ENCODE measurements at regions not wholly inside any gene's neighbourhood (a gene's known extent, or its start where the extent isn't known, plus 50 kb on each side); places are given as distances from the start of the nearest gene placed in this dataset.
A peak's percentile ranks its signal among the peaks of the same experiment; 100 is the strongest.

GRCh38 chr18:8458546-8459215 is 150.6 kb upstream of the RAB12 start:
- DNase-seq (ENCODE audit: low spot score): no peak

- DNase-seq (ENCODE audit: low spot score): no peak
Measured at GRCh38 chr18:8460748-8461147, 148.5 kb upstream of the RAB12 start.

GRCh38 chr18:8461544-8461943 is 147.7 kb upstream of the RAB12 start:
- DNase-seq (ENCODE audit: low spot score): no peak

- no peak for DNase-seq (ENCODE audit: low spot score)
Measured at GRCh38 chr18:8462651-8463185, 146.5 kb upstream of the RAB12 start.

GRCh38 chr18:8463791-8464190 is 145.4 kb upstream of the RAB12 start:
- no peak for DNase-seq (ENCODE audit: low spot score)

- DNase-seq (ENCODE audit: low spot score): no peak
Measured at GRCh38 chr18:8468191-8468590, 141.0 kb upstream of the RAB12 start.

- DNase-seq (ENCODE audit: low spot score): no peak
Measured at GRCh38 chr18:8468921-8469335, 140.3 kb upstream of the RAB12 start.

GRCh38 chr18:8469544-8470130 is 139.6 kb upstream of the RAB12 start:
- no peak for DNase-seq (ENCODE audit: low spot score)

GRCh38 chr18:8471372-8471771 is 137.9 kb upstream of the RAB12 start:
- no peak for DNase-seq (ENCODE audit: low spot score)

GRCh38 chr18:8474661-8475060 is 134.6 kb upstream of the RAB12 start:
- DNase-seq (ENCODE audit: low spot score): no peak

GRCh38 chr18:8477615-8478014 is 131.6 kb upstream of the RAB12 start:
- no peak for DNase-seq (ENCODE audit: low spot score)

- DNase-seq (ENCODE audit: low spot score): peak; percentile 33
Measured at GRCh38 chr18:8478166-8478967, 130.9 kb upstream of the RAB12 start.

- no peak for DNase-seq (ENCODE audit: low spot score)
Measured at GRCh38 chr18:8478968-8479370, 130.3 kb upstream of the RAB12 start.

- no peak for DNase-seq (ENCODE audit: low spot score)
Measured at GRCh38 chr18:8479789-8480188, 129.4 kb upstream of the RAB12 start.

GRCh38 chr18:8480506-8481328 is 128.5 kb upstream of the RAB12 start:
- DNase-seq (ENCODE audit: low spot score): no peak

- DNase-seq (ENCODE audit: low spot score): no peak
Measured at GRCh38 chr18:8484951-8485350, 124.3 kb upstream of the RAB12 start.

- no peak for DNase-seq (ENCODE audit: low spot score)
Measured at GRCh38 chr18:8489761-8490160, 119.5 kb upstream of the RAB12 start.

GRCh38 chr18:8491516-8491915 is 117.7 kb upstream of the RAB12 start:
- no peak for DNase-seq (ENCODE audit: low spot score)

- DNase-seq (ENCODE audit: low spot score): no peak
Measured at GRCh38 chr18:8493141-8493540, 116.1 kb upstream of the RAB12 start.

GRCh38 chr18:8496186-8496585 is 113.1 kb upstream of the RAB12 start:
- DNase-seq (ENCODE audit: low spot score): no peak

GRCh38 chr18:8498905-8499304 is 110.3 kb upstream of the RAB12 start:
- no peak for DNase-seq (ENCODE audit: low spot score)
